Keratinocyte (primary cell): ENCODE measurements at regions not wholly inside any gene's neighbourhood (a gene's known extent, or its start where the extent isn't known, plus 50 kb on each side); places are given as distances from the start of the nearest gene placed in this dataset.

Source experiments
- CTCF ChIP-seq, 3 experiments: IDR thresholded peaks in 1 of 3; conservative IDR thresholded peaks in 1 of 3; optimal IDR thresholded peaks in 1 of 3; 2 replicates in 2 of 3; 3 replicates in 1 of 3; pipeline versions ENCODE3 to v1.5.1; 2011; ENCODE audit warnings: low read length in 3 of 3, mild to moderate bottlenecking in 3 of 3, moderate library complexity in 2 of 3, control low read depth in 1 of 3, inconsistent platforms in 1 of 3; ENCODE audit not compliant: insufficient read depth in 2 of 3; ENCODE audit errors: extremely low read depth in 1 of 3
- EZH2 ChIP-seq: IDR thresholded peaks from one replicate; pipeline ENCODE4 v1.6.1; 2012; ENCODE audit warnings: inconsistent platforms, mild to moderate bottlenecking, low read length, moderate library complexity

GRCh38 chr4:122090989-122091388 is 61.1 kb upstream of the BLTP1 start:
- TF ChIP-seq CTCF (optimal IDR thresholded peaks at IDR 0.05 in 1 of 3, IDR thresholded peaks at IDR 0.05 in 1 of 3, conservative IDR thresholded peaks at IDR 0.05 in 1 of 3; ENCODE audit: extremely low read depth in 1 of 3, insufficient read depth in 2 of 3, low read length in 3 of 3), result no peak
- no peak for TF ChIP-seq EZH2
